ENCODE measurements at regions not wholly inside any gene's neighbourhood (a gene's known extent, or its start where the extent isn't known, plus 50 kb on each side); places are given as distances from the start of the nearest gene placed in this dataset.
"Not testable (repeated sequence)": the region's sequence is repeated elsewhere in the genome, so short reads cannot be mapped to it uniquely, and the experiment has no call there.

DNA sequence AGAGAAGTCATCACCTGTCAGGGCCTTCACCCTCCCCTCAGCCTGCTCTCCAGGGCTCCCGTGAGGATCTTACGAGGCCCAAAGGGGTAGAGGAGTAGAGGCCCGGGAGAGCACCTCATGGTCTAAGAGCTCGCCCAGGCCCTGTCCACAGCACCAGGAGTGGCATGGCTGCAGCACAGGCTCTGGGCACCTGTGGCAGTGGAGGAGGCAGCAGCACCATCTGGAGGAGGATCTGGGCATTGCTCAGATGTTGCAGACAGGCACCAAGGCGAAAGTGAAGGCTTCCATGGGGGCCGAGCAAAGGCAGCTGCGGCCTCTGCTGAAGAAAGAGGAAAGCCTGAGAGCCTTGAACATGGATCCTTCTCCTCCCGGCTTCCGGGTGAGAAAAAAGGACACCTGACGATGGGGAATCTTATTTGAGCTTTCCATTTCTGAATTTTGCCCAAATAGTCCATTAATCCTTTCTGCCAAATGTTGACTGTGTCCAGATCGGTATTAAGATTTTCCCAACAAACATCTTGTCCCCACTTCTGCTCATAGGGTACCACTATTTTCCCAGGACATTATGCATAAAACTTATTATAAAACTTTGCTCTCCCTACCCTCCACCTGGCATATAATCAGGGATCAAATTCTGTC lies 604.7 kb downstream of the PTPRC start:
- DNase-seq, result peak; percentile 27

DNA sequence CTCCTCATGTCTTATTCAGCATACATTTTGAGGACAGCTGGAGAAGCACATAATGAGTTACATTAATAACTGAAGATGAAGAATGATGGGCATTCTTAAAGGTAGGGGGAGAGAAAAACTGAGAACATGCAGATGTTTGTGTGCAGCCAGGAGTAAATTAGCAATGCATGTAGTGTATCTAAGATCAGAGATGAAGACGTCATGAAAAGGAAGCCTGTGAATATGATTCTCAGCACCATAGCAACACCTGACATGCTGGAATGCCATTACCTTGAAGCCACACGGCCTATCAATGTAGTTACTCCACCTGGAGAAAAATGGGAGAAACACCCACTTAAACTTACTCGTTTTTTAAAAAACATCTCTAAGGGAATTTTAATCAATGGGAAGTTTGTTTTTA lies 607.1 kb downstream of the PTPRC start:
- no peak for DNase-seq

DNA sequence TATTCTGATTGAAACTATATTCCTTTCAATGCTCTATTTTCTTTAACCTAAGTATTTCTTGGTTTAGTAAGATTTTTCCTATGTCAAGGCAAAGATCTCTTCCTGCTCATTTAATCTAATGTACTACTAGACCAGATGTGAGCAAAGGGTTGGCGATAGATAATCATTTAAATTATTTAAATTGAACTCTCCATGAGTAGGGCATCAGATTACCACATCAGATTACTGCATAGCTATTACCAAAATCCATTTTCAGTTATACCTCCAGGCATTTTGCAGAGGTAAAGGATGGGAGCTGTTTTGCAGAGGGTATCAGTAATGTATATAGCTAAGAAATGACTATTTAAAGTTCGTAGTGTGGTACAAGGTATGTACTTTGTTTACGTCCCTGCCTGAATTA lies 607.9 kb downstream of the PTPRC start:
- no peak for DNase-seq

DNA sequence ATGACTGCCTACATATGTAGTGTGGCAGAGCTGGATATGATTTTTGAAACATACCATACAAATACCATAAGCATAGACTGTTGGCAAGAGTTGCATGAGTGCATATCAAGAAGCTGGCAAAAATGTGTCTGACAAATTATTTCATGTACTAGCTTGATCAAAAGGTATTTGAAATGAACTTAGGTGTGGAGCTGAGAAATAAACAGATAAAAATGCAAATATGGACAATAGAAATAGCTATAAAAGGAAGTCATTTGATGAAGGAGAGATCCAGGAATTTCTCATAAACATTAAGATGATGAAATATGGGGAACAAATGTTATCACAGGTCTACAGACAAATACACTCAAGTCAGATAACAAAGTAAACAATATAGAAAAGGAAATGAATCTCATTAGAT lies 609.1 kb downstream of the PTPRC start:
- no peak for DNase-seq

DNA sequence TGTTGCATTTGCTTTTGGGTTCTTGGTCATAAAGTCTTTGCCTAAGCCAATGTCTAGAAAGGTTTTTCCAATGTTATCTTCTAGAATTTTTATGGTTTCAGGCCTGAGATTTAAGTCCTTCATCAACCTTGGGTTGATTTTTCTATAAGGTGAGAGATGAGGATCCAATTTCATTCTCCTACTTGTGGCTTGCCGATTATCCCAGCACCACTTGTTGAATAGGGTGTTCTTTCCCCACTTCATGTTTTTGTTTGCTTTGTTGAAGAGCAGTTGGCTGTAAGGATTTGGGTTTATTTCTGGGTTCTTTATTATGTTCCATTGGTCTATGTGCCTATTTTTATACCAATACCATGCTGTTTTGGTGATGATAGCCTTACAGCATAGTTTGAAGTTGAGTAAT lies 615.2 kb downstream of the PTPRC start:
- DNase-seq, result not testable (repeated sequence)

DNA sequence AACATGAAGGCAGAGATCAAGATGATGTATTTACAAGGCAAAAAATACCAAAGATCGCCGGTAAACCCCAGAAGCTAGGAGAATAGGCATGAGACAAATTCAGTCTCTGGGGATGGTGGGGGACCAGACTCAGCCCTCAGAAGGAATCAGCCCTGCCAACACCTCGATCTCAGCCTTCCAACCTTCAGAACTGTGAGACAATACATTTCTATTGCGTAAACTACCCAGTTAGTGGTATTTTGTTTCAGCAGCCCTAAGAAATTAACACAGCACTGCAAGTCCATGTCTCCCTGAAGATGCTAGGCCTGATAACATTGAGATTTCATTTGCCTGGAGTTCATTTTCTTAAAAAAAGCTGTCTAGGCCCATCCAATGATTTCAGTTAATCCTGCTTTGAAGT lies 622.5 kb downstream of the PTPRC start:
- DNase-seq, result no peak

DNA sequence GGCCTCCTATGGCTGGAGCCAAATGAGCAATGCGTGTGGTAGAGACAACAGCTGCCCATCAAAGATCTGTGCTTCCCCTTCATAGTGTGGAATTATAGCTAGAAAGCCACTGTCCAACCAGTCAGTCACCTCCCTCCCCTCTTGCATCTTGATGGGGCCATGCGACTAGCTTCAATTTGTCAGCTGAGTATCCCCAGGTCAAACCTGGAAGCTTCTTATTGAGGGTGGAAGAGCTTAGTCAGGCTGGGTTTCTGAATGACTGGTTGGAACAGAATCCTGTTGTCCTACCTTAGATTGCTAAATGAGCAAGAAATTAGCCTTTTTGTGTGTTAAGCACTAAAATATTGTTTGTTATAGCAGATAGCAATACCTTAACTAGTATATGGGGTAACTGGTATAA lies 625.4 kb downstream of the PTPRC start:
- DNase-seq, result no peak

DNA sequence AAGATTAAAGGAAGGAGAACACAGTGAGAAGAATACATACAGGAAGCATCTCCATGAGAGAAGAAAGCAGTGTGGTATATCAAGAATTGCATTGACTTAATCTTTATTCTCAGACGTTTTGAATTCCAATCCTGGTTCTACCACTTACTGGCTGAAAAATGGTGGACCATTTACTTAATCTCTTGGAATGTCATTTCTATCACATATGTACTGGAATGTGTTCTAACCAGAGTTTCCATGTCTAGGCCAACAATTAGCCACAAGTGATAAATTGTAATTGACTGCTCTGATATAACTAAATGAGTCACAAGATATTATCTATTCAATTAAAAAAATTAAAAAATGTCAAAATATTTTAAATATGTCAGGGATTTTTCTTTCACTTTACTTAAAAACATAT lies 626.1 kb downstream of the PTPRC start:
- DNase-seq, result peak; percentile 16

DNA sequence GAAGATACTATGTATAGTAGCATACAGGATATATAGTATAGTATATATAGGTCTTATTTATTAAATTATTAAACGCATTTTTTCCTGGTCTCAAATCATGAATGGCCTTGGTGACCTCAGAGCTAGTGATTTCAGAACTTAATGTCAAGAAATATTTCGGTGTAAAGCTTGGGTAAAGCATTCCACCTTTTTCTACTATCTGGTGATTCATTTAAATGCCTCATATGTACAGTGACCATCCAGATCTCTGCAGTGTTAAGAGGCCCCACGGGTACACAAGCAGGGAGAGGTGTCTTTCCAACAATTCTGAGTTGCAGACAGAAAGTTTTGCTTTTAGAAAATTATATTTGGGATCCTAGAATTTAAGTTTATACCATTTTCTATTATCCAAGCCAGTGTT lies 626.5 kb downstream of the PTPRC start:
- DNase-seq, result peak; percentile 9

DNA sequence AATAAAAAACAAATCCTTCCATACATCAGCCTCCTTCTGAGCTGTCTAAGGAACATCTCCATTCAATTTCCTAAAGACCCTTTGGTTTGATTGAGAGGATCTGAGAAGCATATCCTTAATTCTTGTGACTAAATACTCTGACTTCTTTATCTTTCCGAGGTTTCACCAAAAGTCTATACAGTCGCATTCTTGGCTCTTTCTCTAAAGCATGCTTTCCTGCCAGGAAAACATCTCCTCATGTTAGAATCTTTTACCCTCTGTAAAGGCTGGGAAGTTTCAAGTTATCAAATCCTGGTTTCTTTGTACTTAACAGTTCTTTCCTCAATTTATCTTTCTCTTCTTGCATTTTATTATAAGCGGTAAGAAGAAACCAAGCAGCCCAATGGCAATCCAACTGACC lies 630.4 kb downstream of the PTPRC start:
- no peak for DNase-seq

DNA sequence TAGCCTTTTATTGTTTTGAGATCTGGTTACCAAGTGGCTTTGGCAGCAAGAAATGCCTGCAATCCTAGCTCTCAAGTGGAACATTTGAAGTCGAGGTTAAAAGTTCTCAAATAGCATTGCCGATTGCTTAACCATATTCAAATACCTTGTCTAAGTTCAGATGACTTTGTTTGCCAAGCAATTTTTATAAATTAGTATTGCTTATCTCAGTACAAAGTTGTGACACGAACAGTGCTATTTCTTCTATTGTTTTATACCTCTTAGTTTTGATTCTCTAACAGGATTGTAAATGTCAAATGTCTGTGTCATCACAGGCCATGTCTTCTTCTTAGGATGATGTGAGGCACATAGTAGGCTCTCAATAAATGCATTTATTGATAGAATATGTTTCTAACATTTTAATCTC lies 633.3 kb downstream of the PTPRC start:
- DNase-seq, result peak; percentile 78

DNA sequence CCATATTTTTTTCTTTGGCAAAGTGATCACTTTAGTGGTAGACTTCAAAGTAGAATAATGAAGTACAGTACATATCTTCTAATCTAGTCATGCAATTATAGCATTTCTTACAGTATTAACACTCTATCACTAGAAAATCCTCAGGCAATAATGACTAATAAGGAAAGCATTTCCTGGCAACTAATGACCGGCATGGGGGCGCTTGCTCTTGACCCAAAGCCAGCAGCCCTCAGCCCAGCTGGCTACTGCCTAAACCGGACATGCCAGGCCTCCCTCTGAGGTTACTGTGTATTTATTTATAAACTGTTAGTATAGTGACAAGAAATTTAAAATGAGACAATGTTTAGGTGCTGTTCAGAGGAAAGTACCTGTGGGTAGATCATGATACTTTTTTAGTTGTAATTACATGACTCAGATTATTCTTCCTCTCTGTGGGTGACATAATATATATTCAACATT lies 633.8 kb downstream of the PTPRC start:
- peak; percentile 93 for DNase-seq

DNA sequence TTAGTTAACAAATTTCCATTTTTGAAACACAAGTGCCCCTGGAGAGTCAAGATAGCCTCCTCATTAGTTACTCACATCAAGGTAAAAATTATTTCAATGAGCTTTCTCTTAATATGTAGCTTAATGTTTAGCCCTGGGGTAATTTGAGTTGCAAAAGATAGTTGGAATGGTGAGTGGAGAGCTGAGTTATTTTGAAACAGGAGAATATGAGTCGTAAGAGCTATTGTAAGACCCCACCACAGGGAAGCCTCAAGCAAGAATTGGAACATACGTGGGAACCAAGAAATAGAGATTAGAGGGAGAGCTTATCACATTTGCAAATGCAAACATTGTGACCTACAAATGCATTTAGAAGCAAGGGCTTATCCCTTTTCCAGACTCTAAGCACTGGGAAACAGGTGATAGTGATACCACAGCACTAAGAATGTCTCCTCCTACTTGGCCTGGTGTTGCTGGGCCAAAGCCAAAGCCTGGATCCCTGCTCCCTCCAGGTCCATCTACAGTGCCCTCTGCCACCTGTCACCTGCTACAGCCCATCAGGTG lies 635.1 kb downstream of the PTPRC start:
- DNase-seq, result peak; percentile 54

DNA sequence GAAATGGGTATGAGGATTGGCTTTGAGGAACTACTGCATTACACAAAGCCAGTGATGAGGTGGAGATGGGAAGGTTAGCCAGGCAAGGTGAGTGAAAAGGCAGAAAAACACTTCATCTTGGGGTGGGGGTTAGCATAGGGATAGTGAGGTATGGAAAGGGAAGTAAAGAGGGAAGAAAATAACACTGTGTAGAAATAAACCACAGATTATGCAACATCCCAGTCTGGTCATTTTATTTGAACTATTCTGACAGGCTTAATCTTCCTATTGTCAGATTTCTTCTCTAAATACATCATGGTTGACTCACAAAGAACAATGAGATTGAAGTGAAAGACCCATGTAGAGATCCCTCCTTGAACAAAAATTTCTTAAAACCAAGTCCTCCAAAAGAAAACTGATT lies 640.2 kb downstream of the PTPRC start:
- no peak for DNase-seq

DNA sequence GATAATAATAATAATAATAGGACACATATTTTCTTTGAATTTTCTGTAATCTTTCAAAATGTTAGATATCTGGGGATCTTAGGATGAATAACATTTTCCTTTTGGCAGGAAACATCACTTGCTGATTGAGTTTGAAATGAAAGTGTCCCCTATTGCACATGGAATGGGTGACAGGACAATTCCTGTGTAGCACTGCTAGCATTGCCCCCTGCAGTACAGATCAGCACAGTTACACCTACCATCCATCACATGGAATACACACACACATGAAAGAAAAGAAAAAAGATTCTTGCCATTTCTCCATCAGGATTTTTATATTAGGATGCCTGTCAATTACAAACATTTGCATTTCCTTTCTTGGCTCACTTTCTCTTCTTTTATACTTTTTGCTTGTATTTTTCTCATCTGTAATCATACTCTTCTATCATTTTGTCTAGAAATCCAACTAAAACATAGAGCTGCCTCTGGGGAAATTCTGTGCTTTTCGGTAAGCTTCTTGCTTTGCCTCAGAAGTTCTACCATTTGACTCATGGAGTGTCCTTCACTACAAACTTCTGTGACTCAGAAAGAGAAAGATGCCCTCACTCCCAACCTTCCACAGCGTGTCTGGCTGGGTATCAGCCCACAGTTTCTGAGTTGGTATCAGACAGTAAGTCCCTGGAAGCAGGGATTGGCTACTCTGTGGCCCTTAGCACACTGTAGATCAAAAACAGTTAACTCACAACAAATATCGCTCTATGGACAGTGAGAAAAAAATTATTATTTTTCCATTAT lies 641.2 kb downstream of the PTPRC start:
- DNase-seq, result peak; percentile 17

DNA sequence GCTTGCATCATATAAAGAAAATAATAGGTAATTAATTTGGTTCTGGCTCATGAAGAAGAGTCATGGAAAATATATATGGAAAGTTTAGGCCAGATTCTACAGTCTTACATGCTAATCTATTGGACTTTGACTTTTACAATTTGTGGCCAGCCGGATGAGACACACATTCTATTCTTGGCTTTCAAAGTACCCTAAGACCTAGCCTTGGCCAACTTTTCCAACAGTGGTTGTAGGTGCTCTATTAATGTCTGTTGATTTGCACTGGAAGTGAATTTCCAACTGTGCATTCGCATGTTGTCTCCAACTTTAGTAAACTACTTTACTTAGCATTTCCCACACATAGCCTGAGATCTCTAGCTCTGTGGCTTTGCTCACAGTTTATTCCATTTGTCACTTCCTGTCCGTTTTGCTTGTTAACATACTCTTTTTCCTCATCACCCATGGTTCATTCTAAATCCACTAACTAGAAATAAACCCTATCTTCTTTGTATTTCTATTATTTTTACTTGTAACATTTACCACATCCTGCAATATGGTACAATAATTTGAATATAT lies 644.0 kb downstream of the PTPRC start:
- no peak for DNase-seq

DNA sequence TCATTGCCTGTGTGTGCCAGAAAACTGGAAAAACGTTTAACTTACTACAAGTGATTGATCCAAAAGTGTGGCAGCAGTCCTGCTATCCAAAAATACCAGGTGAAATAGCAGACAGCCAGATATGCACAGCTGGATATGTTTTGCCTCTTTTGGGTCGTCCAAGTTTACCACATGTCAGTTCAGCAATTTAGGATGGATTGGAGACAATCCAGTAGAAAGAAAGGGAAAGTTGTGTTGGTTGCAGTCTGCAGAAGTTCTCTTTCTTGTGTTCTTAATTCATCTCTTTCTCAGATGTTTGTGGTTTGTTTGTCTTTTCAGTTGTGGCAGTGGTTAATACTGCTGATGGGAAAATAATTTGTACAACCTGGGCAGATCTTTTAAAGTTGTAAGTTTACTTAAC lies 645.0 kb downstream of the PTPRC start:
- no peak for DNase-seq

DNA sequence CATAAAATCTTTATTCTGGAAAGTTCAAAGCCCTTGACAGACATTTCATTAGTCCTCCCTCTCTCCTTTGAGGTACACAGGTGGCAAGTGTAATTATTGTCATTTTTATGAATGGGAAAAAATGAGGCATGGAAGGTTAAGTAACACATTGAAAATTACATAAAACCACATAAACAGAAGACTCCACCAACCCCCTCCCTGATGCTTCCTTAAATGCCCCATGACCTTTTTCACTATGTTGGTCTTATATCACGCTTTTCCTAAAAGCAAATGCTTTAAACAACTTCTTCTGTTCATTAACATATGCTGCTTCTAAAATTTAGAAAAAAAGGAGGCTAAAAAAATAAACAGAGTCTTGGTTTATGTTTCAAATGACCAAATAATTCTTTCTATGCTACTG lies 648.4 kb downstream of the PTPRC start:
- no peak for DNase-seq

DNA sequence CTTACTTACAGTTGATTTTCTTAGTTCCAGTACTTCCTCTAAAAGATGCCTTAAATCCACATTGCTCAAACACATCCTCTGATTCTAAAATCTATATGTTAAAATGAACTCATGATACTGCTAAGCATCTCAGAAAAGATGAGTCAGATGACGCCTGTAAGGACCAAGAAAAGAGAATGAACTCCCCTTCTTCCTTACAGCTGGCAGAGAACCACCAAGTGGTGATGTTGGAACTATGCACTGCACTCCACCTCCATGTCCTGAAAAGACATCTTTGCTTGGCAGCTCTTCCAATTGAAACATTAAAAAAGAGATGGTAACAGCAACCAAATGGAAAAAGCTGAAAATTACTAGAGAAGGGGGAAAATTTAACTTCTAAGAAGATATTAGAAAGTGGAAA lies 648.8 kb downstream of the PTPRC start:
- peak; percentile 22 for DNase-seq

DNA sequence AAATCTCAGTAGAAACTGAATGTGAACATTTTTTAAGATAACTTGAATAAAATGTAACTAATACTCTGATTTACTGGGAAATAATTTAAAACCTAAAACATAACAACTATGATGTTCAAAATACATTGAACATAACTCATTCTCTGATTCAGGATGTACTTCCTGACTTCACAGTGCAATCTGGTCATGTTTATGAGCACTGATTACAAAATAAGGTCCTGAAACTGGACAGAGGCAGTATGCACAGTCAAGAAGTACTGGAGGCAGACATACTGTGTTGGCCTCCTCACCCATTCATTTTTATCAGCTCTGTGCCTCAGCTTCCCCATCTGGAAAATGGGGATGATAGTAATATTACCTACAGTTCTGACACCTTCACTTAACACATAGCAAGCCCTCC lies 651.3 kb downstream of the PTPRC start:
- DNase-seq, result peak; percentile 21

DNA sequence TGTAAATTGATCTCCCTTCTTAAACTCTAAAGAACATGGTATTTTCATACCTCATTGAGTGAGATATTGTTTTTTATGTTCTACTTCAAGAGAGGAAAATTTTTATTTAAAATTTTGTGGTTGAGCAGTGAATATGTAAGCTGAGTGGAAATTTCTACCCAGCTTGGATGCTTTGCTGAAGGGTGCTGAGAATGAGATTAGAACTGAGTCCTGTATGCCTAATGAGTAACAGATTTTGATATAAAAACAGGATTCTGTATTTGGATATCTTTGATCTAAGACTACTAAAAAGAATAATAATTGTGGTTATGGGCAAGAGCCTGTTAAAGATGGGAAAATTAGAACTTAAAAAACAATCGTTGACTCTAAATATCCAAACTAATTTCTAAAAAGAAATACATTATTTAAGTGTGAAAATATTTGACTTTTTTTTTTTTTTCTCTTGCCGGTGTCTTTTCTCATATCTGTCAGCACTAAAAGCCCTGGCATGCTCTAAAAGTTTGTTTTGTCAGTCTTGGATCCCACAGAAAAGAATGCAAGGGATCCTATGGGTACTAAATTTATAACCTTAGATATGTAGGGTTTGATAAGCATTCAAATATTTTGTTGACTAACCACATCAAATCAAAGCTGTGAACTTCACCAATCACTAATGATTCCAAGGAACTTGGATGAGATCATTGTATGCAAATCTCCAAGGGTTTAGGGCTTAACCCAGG lies 652.3 kb downstream of the PTPRC start:
- no peak for DNase-seq

DNA sequence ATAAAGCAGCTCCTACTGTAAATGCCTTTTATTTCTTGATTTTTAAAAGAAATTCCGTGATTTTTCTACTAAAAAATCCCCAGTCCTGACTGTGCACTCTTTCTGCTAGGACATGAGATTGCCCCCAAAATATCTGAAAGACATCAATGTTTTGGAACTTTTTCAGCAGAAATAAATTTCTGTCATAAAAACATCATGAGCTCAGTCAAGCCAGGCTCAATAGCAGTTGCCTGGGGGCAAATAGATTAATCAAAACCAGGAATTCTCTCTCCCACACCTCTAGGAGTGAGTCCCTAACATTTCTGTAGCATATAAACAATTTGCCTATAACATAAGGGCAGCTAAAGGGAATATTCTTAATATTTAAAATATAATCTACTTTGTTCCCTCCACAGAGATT lies 654.1 kb downstream of the PTPRC start:
- no peak for DNase-seq

DNA sequence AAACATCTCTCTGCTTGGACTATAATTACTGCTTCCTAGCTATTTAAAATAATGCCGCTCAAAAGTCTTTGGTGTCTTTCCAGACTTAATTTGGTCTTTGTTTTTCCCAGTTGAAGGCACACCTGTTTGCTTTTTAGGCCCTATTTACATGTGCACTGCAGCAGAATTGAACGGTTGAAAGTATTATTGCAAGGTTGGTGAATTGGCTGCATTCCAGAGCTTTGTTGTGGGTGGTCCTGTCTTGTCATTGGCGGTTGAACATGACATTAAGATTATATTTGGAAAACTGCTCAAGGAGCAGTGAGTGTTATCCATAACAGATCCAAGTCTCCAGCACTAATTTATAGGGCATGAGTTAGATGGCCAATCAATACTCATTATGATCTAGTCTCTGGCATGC lies 656.3 kb downstream of the PTPRC start:
- no peak for DNase-seq

DNA sequence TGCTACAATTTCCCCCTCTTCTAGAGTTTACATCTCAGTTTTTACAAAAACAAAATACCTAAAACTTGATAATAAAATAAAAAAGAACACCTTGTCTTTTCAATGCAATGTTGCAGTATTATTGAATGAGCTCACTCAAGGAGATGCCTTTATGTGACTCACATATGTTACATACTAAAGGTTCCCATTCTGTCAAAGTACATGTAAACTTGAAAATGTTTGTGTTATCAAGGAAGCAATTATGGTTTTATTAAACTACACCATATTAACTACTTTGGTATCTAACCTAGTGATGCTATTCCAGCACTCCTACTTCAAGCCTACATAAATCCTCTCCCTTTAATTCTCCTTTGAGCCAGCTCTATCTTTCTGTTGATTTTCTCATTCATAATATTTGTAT lies 658.3 kb downstream of the PTPRC start:
- DNase-seq, result no peak
